Central memory CD4-positive, alpha-beta T cell (primary cell): ENCODE measurements at regions not wholly inside any gene's neighbourhood (a gene's known extent, or its start where the extent isn't known, plus 50 kb on each side); places are given as distances from the start of the nearest gene placed in this dataset.
A peak's percentile ranks its signal among the peaks of the same experiment; 100 is the strongest.
"Not testable (repeated sequence)": the region's sequence is repeated elsewhere in the genome, so short reads cannot be mapped to it uniquely, and the experiment has no call there.

ENCODE experiments used
- DNase-seq: peaks from one replicate; pipeline ENCODE4 v3.0.0; 2022

- DNase-seq = no peak
Measured at GRCh38 chr2:7726989-7727388, 809.8 kb downstream of the RNF144A start.

GRCh38 chr2:7728388-7728787 is 811.2 kb downstream of the RNF144A start:
- no peak for DNase-seq

- DNase-seq = peak; percentile 19
Measured at GRCh38 chr2:7730449-7730848, 813.2 kb downstream of the RNF144A start.

GRCh38 chr2:7730990-7731389 is 813.8 kb downstream of the RNF144A start:
- DNase-seq = no peak

GRCh38 chr2:7732497-7732896 is 815.3 kb downstream of the RNF144A start:
- no peak for DNase-seq

GRCh38 chr2:7736646-7737305 is 819.6 kb downstream of the RNF144A start:
- DNase-seq = no peak

GRCh38 chr2:7738596-7738995 is 821.4 kb downstream of the RNF144A start:
- DNase-seq = no peak

GRCh38 chr2:7740114-7740513 is 822.9 kb downstream of the RNF144A start:
- no peak for DNase-seq

- DNase-seq = no peak
Measured at GRCh38 chr2:7742301-7742700, 825.1 kb downstream of the RNF144A start.

GRCh38 chr2:7744827-7745226 is 827.6 kb downstream of the RNF144A start:
- DNase-seq = peak; percentile 74

- DNase-seq = no peak
Measured at GRCh38 chr2:7745369-7745768, 828.2 kb downstream of the RNF144A start.

GRCh38 chr2:7748717-7749415 is 831.7 kb downstream of the RNF144A start:
- DNase-seq = no peak

- no peak for DNase-seq
Measured at GRCh38 chr2:7749895-7750559, 832.8 kb downstream of the RNF144A start.

GRCh38 chr2:7752291-7752690 is 835.1 kb downstream of the RNF144A start:
- no peak for DNase-seq

- no peak for DNase-seq
Measured at GRCh38 chr2:7753777-7754176, 836.6 kb downstream of the RNF144A start.

- DNase-seq = no peak
Measured at GRCh38 chr2:7755879-7756278, 838.7 kb downstream of the RNF144A start.

- no peak for DNase-seq
Measured at GRCh38 chr2:7758073-7758759, 841.0 kb downstream of the RNF144A start.

GRCh38 chr2:7759898-7760297 is 842.7 kb downstream of the RNF144A start:
- DNase-seq = no peak

- not testable (repeated sequence) for DNase-seq
Measured at GRCh38 chr2:7763418-7763817, 846.2 kb downstream of the RNF144A start.

- no peak for DNase-seq
Measured at GRCh38 chr2:7765236-7765635, 848.0 kb downstream of the RNF144A start.

GRCh38 chr2:7766088-7766722 is 849.0 kb downstream of the RNF144A start:
- no peak for DNase-seq

GRCh38 chr2:7766978-7767565 is 849.9 kb downstream of the RNF144A start:
- no peak for DNase-seq

GRCh38 chr2:7767902-7768301 is 850.7 kb downstream of the RNF144A start:
- DNase-seq = no peak
